ENCODE measurements at regions not wholly inside any gene's neighbourhood (a gene's known extent, or its start where the extent isn't known, plus 50 kb on each side); places are given as distances from the start of the nearest gene placed in this dataset.

DNA sequence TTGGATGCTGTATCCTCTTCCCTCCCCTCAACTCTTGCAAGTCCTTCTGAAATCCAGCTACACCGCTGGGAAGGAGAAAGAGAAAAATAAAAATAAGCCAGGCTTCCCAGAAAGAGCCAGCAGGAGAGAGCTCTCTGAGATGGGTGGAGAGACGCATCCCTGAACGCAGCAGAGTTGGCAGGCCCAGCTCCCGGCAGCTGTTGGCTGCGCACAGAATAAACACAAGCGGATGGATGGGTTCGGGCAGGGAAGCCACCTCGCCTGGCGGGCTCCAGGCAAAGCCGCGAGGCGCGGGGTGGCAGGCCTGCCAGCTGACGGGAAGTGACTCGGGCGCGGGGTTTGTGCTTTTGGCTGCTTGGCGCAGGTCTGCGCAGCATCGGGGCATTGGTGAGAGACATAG lies 537.7 kb downstream of the MIAT start:
- peak in 1 of 2 donors; percentile 77 for DNase-seq (ENCODE audit: low spot score in 2 of 2)
- H3K27ac ChIP-seq = no peak overlapping the region
- 42% methylated on average over 19 of the region's 20 CpGs for WGBS

DNA sequence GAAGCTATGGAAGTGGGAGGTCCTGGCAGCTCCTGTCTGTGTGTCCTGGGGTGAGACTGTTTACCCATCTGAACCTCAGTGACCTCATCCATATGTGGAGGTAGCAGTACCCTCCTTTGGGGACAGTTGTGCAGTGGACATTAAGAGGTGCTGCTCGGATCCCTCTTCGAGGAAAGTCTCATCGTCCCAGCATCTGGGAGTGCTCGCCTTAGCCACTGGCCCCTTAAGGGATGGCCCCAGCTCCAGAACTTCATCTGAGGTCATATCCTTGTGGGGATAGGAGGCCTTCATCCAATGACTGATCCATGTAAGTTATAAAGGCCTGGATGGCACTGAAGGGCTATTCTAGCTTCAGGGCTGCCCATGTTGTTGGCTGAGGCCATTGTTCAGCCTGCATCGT lies 538.1 kb downstream of the MIAT start:
- Histone ChIP-seq H3K9me3 (no peaks in the 10 kb centered on the region), H3K27ac (no peak overlapping the region), H3K4me1 (peaks cover 15% of the 10 kb centered on the region), H3K27me3 (peaks cover 7% of the 10 kb centered on the region), H3K36me3 (no peaks in the 10 kb centered on the region), H3K4me3 (no peak overlapping the region)
- TF ChIP-seq POLR2A (IDR thresholded peaks at IDR 0.05) (no peak), POLR2AphosphoS5 (IDR thresholded peaks at IDR 0.05) (no peak), EP300 (IDR thresholded peaks at IDR 0.05) (no peak)
- TF ChIP-seq, protein P1, sequence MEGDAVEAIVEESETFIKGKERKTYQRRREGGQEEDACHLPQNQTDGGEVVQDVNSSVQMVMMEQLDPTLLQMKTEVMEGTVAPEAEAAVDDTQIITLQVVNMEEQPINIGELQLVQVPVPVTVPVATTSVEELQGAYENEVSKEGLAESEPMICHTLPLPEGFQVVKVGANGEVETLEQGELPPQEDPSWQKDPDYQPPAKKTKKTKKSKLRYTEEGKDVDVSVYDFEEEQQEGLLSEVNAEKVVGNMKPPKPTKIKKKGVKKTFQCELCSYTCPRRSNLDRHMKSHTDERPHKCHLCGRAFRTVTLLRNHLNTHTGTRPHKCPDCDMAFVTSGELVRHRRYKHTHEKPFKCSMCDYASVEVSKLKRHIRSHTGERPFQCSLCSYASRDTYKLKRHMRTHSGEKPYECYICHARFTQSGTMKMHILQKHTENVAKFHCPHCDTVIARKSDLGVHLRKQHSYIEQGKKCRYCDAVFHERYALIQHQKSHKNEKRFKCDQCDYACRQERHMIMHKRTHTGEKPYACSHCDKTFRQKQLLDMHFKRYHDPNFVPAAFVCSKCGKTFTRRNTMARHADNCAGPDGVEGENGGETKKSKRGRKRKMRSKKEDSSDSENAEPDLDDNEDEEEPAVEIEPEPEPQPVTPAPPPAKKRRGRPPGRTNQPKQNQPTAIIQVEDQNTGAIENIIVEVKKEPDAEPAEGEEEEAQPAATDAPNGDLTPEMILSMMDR (IDR thresholded peaks at IDR 0.05) = no peak
- DNase-seq (ENCODE audit: low spot score in 2 of 2) = peak in 1 of 2 donors; percentile 37
- WGBS = 81% methylated on average over 5 of the region's 5 CpGs

More for the DNA sequence above, 537.7 kb downstream of the MIAT start:
- H3K4me1 ChIP-seq = peaks cover 15% of the 10 kb centered on the region
- no peak overlapping the region for H3K4me3 ChIP-seq
- H3K27me3 ChIP-seq = peaks cover 7% of the 10 kb centered on the region
- no peaks in the 10 kb centered on the region for H3K9me3 ChIP-seq
- no peaks in the 10 kb centered on the region for H3K36me3 ChIP-seq
- TF ChIP-seq POLR2AphosphoS5 (IDR thresholded peaks at IDR 0.05) (no peak), POLR2A (IDR thresholded peaks at IDR 0.05) (no peak), EP300 (IDR thresholded peaks at IDR 0.05) (no peak)
- TF ChIP-seq, protein P1 (IDR thresholded peaks at IDR 0.05) = no peak

DNA sequence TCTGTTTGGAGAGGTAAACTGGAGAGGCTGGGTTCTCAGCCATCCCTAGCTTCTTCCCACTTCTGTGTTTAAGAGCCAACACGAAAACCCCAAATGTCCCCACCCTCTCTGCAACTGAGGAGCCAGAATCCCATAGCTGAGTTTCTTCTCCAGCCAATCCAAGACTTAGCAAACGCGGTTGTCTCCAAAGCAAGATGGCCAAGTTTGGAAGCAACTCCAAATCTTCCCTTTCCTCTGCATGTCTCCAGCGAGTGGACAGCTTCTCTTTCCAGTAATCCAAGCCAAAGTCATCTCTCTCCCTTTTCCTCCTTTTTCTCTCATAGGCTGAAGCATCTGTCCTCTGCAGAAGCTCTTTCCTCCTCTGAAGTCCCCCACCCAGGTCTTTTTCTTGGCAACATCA lies 539.2 kb downstream of the MIAT start:
- no peaks in the 10 kb centered on the region for H3K36me3 ChIP-seq
- H3K27me3 ChIP-seq = peaks cover 7% of the 10 kb centered on the region
- TF ChIP-seq POLR2A (IDR thresholded peaks at IDR 0.05) = no peak
- TF ChIP-seq, protein P1 (IDR thresholded peaks at IDR 0.05) = no peak
- TF ChIP-seq EP300 (IDR thresholded peaks at IDR 0.05) = no peak
- no peak for TF ChIP-seq POLR2AphosphoS5 (IDR thresholded peaks at IDR 0.05)
- no peak overlapping the region for H3K27ac ChIP-seq
- H3K9me3 ChIP-seq = no peaks in the 10 kb centered on the region
- peaks cover 15% of the 10 kb centered on the region for H3K4me1 ChIP-seq
- WGBS = 44% methylated on average over 4 of the region's 4 CpGs
- no peak overlapping the region for H3K4me3 ChIP-seq
- DNase-seq (ENCODE audit: low spot score in 2 of 2) = peak in 1 of 2 donors; percentile 29

DNA sequence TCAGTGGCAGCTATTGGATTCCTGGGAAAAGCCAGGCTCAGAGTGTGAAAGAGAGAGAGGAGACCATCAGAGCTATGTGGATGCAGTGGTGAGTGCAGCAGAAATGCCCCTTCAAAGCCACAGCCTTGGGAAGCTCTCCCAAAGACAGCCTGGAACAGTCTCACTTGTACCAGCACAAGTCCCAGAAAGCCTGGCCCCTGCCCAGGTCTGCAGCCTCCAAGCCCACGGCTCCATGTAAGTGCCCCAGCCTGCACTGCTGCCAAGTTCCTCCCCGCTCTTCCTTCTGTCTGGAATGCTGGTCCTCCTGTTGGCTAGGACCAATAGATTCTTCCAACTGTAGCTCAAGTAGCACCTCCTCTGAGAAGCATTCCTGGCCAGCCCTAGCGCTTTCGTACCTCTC lies 539.7 kb downstream of the MIAT start:
- 83% methylated on average over 4 of the region's 4 CpGs for WGBS
- Histone ChIP-seq H3K9me3 (no peaks in the 10 kb centered on the region), H3K4me1 (peaks cover 15% of the 10 kb centered on the region), H3K36me3 (no peaks in the 10 kb centered on the region), H3K27me3 (peaks cover 7% of the 10 kb centered on the region), H3K27ac (no peak overlapping the region), H3K4me3 (no peak overlapping the region)
- DNase-seq (ENCODE audit: low spot score in 2 of 2) = peak in 1 of 2 donors; percentile 55
- TF ChIP-seq POLR2A (IDR thresholded peaks at IDR 0.05) (no peak), POLR2AphosphoS5 (IDR thresholded peaks at IDR 0.05) (no peak), EP300 (IDR thresholded peaks at IDR 0.05) (no peak)
- TF ChIP-seq, protein P1 (IDR thresholded peaks at IDR 0.05) = no peak

DNA sequence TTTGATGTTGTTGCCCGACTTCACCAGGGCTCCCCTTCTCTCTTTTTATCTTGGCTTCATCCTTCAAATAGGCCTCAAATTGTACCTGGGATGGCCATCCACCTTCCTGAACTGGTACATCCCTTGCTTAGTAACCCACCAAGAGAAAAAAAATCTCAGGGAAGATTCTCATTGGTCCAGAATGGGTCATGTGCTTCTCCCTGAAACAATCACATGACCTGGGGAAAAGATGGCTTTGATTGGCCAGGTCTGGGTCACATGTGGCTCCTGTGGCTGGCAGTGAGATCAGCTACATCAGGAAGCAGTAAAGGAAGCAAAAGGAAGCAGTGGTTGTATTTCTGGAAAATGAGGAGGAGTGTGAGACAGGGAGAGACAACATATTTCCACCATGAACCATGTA lies 540.2 kb downstream of the MIAT start:
- 90% methylated on average over 1 of the region's 1 CpG for WGBS
- no peaks in the 10 kb centered on the region for H3K9me3 ChIP-seq

More for the DNA sequence above, 540.2 kb downstream of the MIAT start:
- Histone ChIP-seq H3K27ac (no peak overlapping the region), H3K36me3 (no peaks in the 10 kb centered on the region), H3K4me3 (no peak overlapping the region), H3K4me1 (peaks cover 19% of the 10 kb centered on the region), H3K27me3 (peaks cover 6% of the 10 kb centered on the region)
- no peak for DNase-seq (ENCODE audit: low spot score in 2 of 2)
- TF ChIP-seq EP300 (IDR thresholded peaks at IDR 0.05) (no peak), POLR2AphosphoS5 (IDR thresholded peaks at IDR 0.05) (no peak), POLR2A (IDR thresholded peaks at IDR 0.05) (no peak)
- TF ChIP-seq, protein P1 (IDR thresholded peaks at IDR 0.05) = no peak

Measured in suprapubic skin (tissue), 4 donors.